CD14-positive monocyte (primary cell): ENCODE measurements at regions not wholly inside any gene's neighbourhood (a gene's known extent, or its start where the extent isn't known, plus 50 kb on each side); places are given as distances from the start of the nearest gene placed in this dataset.

ENCODE experiments used
- DNase-seq, 3 donors: peaks; one replicate each; pipeline ENCODE4 v3.0.0-alpha.2; 2011 to 2022
- H2AFZ ChIP-seq: 2 replicates; pipeline ENCODE4 v1.6.0; 2012; ENCODE audit warnings: mild to moderate bottlenecking, low read depth, low read length, inconsistent platforms; ENCODE audit not compliant: insufficient read depth, poor library complexity, severe bottlenecking
- H3K27ac ChIP-seq, 2 donors: 1 replicate in 1 of 2; 2 replicates in 1 of 2; pipeline ENCODE4 v1.5.1; 2012 to 2013; ENCODE audit warnings: low read length in 2 of 2, control low read depth in 1 of 2, inconsistent platforms in 1 of 2, low read depth in 1 of 2, mild to moderate bottlenecking in 1 of 2
- H3K27me3 ChIP-seq, 2 donors: one replicate each; pipeline versions ENCODE4 v1.6.0 to v1.6.1; 2011 to 2013; ENCODE audit warnings: low read length in 2 of 2; ENCODE audit not compliant: control insufficient read depth in 2 of 2, insufficient read depth in 2 of 2
- H3K36me3 ChIP-seq, 2 donors: replicated peaks in 1 of 2; 1 replicate in 1 of 2; 2 replicates in 1 of 2; pipeline versions ENCODE4 v1.5.1 to v1.6.1; 2012 to 2013; ENCODE audit warnings: low read length in 2 of 2, control low read depth in 1 of 2, inconsistent platforms in 1 of 2, mild to moderate bottlenecking in 1 of 2; ENCODE audit not compliant: insufficient read depth in 2 of 2, control insufficient read depth in 1 of 2
- H3K4me1 ChIP-seq, 2 donors: 1 replicate in 1 of 2; 2 replicates in 1 of 2; pipeline versions ENCODE4 v1.5.1 to v1.6.1; 2012 to 2013; ENCODE audit warnings: low read length in 2 of 2, control low read depth in 1 of 2, inconsistent platforms in 1 of 2, mild to moderate bottlenecking in 1 of 2, moderate library complexity in 1 of 2; ENCODE audit not compliant: insufficient read depth in 2 of 2, control insufficient read depth in 1 of 2
- H3K4me2 ChIP-seq: replicated peaks from 2 replicates; pipeline ENCODE3; 2012; ENCODE audit warnings: low read length, moderate library complexity, mild to moderate bottlenecking; ENCODE audit not compliant: poor library complexity, severe bottlenecking; ENCODE audit errors: extremely low read depth
- H3K4me3 ChIP-seq, 3 experiments: fragments of 200-600 bp in 1 of 3; sonication (generic) in 1 of 3; replicated peaks in 1 of 3; 1 replicate in 2 of 3; 2 replicates in 1 of 3; pipeline ENCODE4 v1.5.1; 2011 to 2013; ENCODE audit warnings: low read length in 3 of 3, mild to moderate bottlenecking in 3 of 3, control low read depth in 2 of 3, low read depth in 2 of 3, inconsistent platforms in 1 of 3, moderate library complexity in 1 of 3
- H3K79me2 ChIP-seq: 2 replicates; pipeline ENCODE4 v1.6.0; 2012; ENCODE audit warnings: mild to moderate bottlenecking, control low read depth, inconsistent platforms, low read length, moderate library complexity; ENCODE audit not compliant: insufficient read depth
- H3K9ac ChIP-seq: 2 replicates; pipeline ENCODE4 v1.6.0; 2017; ENCODE audit warnings: low read length, mild to moderate bottlenecking; ENCODE audit not compliant: insufficient read depth, poor library complexity, severe bottlenecking
- H3K9me3 ChIP-seq, 2 donors: replicated peaks in 1 of 2; 1 replicate in 1 of 2; 2 replicates in 1 of 2; pipeline versions ENCODE4 v1.5.1 to v1.6.1; 2012 to 2013; ENCODE audit warnings: low read length in 2 of 2, control low read depth in 1 of 2; ENCODE audit not compliant: control insufficient read depth in 1 of 2, insufficient read depth in 1 of 2
- H4K20me1 ChIP-seq: 2 replicates; pipeline ENCODE4 v1.6.0; 2012; ENCODE audit warnings: mild to moderate bottlenecking, low read length, control low read depth, moderate library complexity; ENCODE audit not compliant: insufficient read depth
- H3K27ac Mint-ChIP-seq, 7 donors: one replicate each; pipeline ENCODE4 v1.8.0; 2020; ENCODE audit warnings: mild to moderate bottlenecking in 7 of 7, mixed read lengths in 7 of 7, moderate library complexity in 6 of 7, inconsistent platforms in 2 of 7
- H3K27me3 Mint-ChIP-seq, 3 donors: one replicate each; pipeline ENCODE4 v1.8.0; 2021 to 2022; ENCODE audit warnings: low read depth in 3 of 3, mild to moderate bottlenecking in 3 of 3, mixed read lengths in 3 of 3, moderate library complexity in 3 of 3, inconsistent platforms in 1 of 3
- H3K36me3 Mint-ChIP-seq, 2 donors: one replicate each; pipeline ENCODE4 v1.8.0; 2020; ENCODE audit warnings: mixed read lengths in 2 of 2, inconsistent platforms in 1 of 2, mild to moderate bottlenecking in 1 of 2
- H3K4me1 Mint-ChIP-seq: one replicate; pipeline ENCODE4 v1.8.0; 2020; ENCODE audit warnings: mild to moderate bottlenecking, mixed read lengths
- H3K4me3 Mint-ChIP-seq, 2 donors: one replicate each; pipeline ENCODE4 v1.8.0; 2020; ENCODE audit warnings: mild to moderate bottlenecking in 2 of 2, mixed read lengths in 2 of 2, moderate library complexity in 1 of 2
- H3K9me3 Mint-ChIP-seq, 7 donors: one replicate each; pipeline ENCODE4 v1.8.0; 2020 to 2022; ENCODE audit warnings: mixed read lengths in 7 of 7, mild to moderate bottlenecking in 6 of 7, moderate library complexity in 6 of 7, inconsistent platforms in 2 of 7
- CTCF ChIP-seq: fragments of 200-600 bp; IDR thresholded peaks from one replicate; pipeline ENCODE4 v1.8.0; 2022; ENCODE audit warnings: antibody characterized with exemption, mild to moderate bottlenecking
- WGBS: methylation state at CpG from one replicate; pipeline ENCODE4 v1.1.5; 2013; ENCODE audit warnings: missing lambda C conversion rate; ENCODE audit not compliant: insufficient coverage; 5-methylcytosine and 5-hydroxymethylcytosine counted together
- intact Hi-C, 2 donors: fragments of 100-400 bp; cut with micrococcal nuclease; formaldehyde crosslinking; loops; one replicate each; pipeline versions ENCODE4 v1.15.0 to v1.15.1; 2023

GRCh38 chr10:62733654-62734293 is 70.7 kb upstream of the ADO start:
- H3K9me3 ChIP-seq: no peaks in the 10 kb centered on the region
- DNase-seq: no peak
- no peak overlapping the region for H3K27ac ChIP-seq
- no peaks in the 10 kb centered on the region for H3K79me2 ChIP-seq
- peaks cover 19 to 21% of the 10 kb centered on the region in 2 donors for H3K4me1 ChIP-seq
- H3K4me1 Mint-ChIP-seq: peaks cover 7% of the 10 kb centered on the region
- H3K4me3 Mint-ChIP-seq: no peak overlapping the region
- H3K27ac Mint-ChIP-seq: no peak overlapping the region
- H3K36me3 Mint-ChIP-seq: no peaks in the 10 kb centered on the region
- no peaks in the 10 kb centered on the region for H4K20me1 ChIP-seq
- H3K27me3 Mint-ChIP-seq: peaks cover 3 to 5% (median 5%) of the 10 kb centered on the region in 3 donors
- H3K9ac ChIP-seq: no peak overlapping the region
- intact Hi-C loops: no loop called here
- H3K4me2 ChIP-seq: no peak overlapping the region
- H3K36me3 ChIP-seq: no peaks in the 10 kb centered on the region
- TF ChIP-seq CTCF: no peak
- H3K9me3 Mint-ChIP-seq: no peaks in the 10 kb centered on the region
- peaks cover 0 to 5% of the 10 kb centered on the region in 2 donors for H3K27me3 ChIP-seq
- no peak overlapping the region for H2AFZ ChIP-seq
- H3K4me3 ChIP-seq: no peak overlapping the region
- 72% methylated on average over 2 of the region's 4 CpGs for WGBS

GRCh38 chr10:62734781-62735463 is 69.6 kb upstream of the ADO start:
- H3K9ac ChIP-seq: no peak overlapping the region
- H3K9me3 ChIP-seq: no peaks in the 10 kb centered on the region
- Mint-ChIP-seq H3K27me3 (peaks cover 5 to 6% (median 5%) of the 10 kb centered on the region in 3 donors), H3K27ac (no peak overlapping the region), H3K9me3 (no peaks in the 10 kb centered on the region), H3K4me1 (peaks cover 2% of the 10 kb centered on the region), H3K36me3 (no peaks in the 10 kb centered on the region), H3K4me3 (no peak overlapping the region)
- peaks cover 15% of the 10 kb centered on the region in 2 donors for H3K4me1 ChIP-seq
- H3K4me2 ChIP-seq: no peak overlapping the region
- no peak overlapping the region for H3K4me3 ChIP-seq
- no peak for DNase-seq
- H3K27me3 ChIP-seq: peaks cover 0 to 5% of the 10 kb centered on the region in 2 donors
- 100% methylated on average over 3 of the region's 7 CpGs for WGBS
- H3K27ac ChIP-seq: no peak overlapping the region
- H4K20me1 ChIP-seq: no peaks in the 10 kb centered on the region
- intact Hi-C loops: no loop called here
- no peak overlapping the region for H2AFZ ChIP-seq
- H3K79me2 ChIP-seq: no peaks in the 10 kb centered on the region
- no peaks in the 10 kb centered on the region for H3K36me3 ChIP-seq
- TF ChIP-seq CTCF: no peak
